ENCODE measurements at regions not wholly inside any gene's neighbourhood (a gene's known extent, or its start where the extent isn't known, plus 50 kb on each side); places are given as distances from the start of the nearest gene placed in this dataset.

DNA sequence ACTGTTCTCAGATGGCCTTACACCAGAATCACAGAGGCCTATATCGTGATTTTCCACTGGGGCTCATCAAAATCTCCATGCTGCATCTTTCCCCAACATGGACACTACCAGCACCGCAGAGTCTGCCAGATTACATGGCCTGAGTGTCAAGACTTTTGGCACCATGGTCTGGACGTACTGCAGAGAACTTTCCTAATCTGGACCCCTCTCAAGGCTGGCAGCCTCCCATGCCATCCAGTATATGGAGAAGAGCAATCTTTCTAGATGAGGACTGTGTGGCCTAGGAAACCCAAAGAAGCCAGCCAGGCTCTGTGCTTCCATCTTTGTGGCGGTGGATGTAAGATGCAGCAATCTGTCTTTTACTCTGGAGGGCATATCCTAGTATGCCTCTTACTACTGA lies 139.2 kb downstream of the ADAMTS15 start:
- DNase-seq = no peak

DNA sequence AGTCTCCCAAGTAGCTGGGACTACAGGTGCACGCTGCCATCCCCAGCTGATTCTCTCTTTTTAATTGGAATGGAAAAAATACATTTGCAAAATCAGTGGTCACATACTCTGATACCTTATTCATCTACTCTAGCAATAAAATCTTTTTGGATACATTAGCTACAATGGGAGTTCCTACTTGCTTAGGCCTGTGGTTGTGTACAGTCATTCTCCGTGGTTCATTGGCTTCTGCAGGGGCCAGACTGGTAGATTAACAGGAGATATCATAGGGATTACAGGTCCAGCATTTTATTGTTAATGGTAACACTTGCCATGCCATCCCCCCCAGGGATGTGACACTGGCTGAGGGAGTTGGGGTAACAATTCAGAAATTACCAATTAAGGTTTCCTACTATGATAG lies 140.0 kb downstream of the ADAMTS15 start:
- no peak for DNase-seq

DNA sequence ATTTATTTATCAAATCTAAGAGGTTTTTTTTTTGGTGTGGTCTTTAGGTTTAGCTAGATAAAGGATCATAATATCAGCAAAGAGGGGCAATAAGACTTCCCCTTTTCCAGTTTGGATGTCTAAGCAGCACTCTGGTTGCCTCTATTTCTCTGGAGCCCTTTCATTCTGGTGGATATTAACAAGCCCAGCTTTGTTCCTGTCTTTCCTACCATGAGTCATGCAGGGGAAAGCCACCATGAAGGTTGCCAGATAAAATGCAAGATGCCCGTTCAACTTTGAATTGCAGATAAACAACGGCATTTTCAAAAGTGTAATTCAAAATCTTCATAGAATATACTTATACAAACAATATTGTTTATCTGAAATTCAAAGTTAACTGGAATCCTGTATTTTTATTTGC lies 143.6 kb downstream of the ADAMTS15 start:
- DNase-seq = no peak

DNA sequence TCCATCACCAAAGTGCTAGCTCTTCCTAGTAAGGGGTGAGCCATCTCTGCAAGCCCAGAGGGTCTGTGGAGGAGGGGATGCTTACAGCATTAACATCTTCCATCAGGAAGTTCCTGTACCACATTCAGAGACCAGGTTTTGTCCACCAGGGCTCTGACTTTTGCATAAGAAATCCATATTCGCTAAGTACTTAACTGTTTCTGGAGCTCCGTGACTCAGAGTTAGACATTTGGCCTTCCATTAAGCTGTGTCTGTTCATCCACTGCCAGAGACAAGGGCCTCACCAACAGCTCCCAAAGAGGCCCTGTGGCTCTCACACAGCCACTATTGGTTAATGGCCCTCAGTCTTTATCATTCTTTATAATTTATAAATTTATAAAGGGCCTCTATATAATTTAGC lies 144.6 kb downstream of the ADAMTS15 start:
- DNase-seq = no peak

DNA sequence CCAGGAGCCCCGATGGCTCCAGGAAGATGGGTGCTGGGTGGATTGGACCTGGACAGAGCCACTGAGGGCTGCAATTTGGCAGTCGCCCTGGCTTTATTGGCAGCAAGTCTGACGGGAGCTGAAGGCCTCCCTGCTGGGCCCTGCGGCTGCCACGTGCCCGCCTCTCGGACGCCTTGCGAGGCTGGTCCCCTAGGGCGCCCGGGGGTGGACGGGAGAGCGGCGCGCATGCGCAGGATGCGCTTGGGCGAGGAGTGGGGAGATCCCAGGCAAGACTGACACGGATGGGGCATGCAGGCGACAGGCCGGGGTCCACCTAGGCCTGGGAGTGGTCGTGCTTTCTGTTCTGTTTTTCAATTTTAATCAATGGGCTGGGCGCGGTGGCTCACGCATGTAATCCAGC lies 150.0 kb downstream of the ADAMTS15 start:
- DNase-seq = no peak

DNA sequence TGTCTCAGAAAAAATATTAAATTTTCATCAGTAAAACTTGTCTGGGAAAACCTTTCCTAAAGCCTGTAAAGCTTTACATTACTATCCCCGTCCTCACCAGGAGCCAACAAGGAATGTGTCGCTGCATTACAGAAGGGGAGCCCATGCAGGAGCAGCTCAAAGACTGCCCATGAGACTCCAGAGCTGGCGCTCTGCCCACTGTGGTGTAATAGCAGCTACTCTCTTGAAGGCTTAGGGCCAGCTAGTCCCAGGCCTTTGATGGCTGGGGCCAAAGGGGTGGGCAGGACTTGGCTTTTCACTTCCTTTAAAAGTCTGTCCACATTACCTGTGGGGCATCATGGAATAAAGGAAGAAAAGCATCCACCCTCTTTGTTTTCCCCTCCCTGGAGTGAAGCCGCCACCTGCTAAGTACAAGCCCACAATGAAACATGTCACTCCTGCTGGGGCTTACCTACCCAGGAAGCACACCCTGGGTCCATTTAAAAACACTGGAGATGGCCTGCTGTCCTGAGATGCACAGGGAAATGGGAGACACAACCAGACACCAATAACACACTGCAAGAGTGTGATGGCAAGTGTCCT lies 150.7 kb downstream of the ADAMTS15 start:
- DNase-seq = no peak

DNA sequence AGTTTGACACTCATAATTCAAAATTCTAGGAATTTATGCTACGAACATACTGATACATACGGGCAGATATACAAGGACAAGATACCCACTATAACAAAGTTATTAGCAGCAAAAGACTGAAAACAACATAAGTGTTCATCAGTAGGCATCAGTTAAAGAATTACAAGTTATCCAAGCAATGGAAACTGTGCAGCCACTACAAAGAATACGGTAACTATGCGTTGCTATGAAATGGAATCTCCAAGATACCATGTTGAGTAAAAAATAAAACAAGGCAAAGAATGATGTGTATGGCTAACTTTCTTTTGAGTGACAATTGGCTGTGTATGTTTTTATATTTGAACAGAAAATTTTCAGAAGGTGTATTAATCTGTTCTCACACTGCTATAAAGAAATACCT lies 151.7 kb downstream of the ADAMTS15 start:
- DNase-seq = no peak

DNA sequence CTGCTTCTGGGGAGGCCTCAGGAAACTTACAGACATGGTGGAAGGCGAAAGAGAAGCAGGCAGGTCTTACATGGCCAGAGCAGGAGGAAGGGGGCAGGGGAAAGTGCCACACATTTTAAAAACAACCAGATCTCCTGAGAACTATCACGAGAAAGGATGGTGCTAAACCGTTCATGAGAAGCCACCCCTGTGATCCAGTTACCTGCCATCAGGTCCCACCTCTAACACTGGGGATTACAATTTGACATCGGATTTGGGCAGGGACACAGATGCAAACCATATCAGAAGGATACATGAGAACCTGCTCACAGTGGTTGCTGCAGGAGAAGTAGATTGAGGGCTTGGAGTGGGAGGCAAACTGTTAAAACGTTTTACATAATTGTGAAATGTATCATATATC lies 152.2 kb downstream of the ADAMTS15 start:
- DNase-seq = no peak

DNA sequence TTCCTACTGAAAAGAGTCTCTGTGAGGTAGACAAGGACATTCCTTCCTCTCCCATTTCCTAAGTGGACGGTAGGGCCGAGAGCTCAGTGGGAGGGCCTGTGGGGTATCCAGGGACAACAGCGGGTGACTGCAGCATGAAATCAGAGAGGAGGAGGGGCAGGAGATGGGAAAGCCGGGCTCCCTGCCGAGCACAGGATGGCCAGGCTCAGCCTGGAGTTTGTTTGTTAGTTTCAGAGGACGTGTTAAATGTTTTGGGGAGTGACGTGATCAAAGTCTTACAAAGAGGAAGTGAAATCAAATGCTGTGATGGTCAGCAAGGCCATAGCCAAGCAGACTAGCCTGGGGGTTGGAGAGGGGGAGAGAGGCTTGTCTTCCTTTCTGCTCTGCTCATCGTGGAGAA lies 152.7 kb downstream of the ADAMTS15 start:
- DNase-seq = no peak

DNA sequence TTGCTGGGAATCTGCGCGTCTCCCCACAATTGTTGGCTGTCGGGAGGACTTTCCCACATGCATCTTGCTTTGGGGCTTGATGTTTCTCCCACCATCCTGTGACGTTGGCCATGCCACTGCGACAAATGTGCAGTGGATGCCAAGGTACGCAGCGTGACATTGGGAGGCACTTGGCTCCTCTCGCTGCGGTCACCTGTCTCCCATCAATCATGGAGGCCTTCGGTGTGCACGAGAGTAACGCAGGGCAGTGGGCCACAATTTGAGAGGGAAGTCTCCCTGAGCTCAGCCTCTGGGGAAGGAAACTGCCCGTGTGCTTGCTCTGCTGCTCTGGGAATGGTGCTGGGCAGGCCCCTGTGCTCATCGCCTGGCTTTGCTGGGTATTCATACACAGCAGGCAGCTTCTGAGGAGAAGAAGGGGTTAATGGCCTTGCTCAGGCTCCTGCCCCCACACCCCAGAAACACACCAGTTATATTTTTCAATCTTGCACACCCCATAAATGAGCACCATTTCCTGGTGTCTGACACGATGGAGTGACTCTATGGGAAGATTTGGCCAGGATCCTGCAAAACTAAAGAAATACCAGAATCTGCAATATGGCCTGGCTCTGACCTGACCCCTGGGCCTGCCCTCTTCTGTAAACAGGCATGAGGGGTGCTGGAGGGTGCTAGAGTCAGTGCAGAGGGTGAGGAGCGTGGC lies 153.5 kb downstream of the ADAMTS15 start:
- DNase-seq = no peak

DNA sequence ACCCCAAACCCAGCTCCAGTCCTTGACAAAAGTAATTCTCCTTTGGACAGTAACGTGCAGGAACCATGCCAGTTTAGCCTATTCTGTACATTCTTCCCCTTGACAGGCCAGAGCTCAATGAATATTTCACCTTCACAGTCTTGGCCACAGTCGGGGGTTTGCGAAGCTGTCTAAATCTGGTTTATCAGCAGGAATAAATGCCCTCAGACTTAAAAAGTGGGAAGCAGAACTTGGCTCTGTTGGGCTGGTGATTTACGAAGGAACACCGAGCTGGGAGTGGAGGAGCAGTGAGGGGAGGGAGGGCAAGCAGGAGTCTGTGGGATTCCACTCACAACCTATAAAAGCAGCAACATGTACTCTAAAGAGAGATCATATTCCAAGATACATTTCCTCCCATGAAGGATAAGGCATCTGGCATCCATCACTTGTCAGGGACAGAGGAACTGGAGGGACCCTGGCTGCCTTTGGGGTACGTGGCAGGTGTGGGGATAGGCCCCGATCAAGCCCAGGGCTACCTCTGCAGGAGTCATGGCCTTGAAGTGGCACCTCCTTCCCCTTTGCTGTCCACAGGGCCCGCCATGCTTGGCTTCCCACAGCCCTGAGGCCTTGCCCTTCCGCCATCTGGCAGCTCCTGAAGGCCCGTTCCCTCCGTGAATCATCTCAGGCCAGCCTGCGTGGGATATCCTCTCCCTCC lies 154.3 kb downstream of the ADAMTS15 start:
- no peak for DNase-seq

DNA sequence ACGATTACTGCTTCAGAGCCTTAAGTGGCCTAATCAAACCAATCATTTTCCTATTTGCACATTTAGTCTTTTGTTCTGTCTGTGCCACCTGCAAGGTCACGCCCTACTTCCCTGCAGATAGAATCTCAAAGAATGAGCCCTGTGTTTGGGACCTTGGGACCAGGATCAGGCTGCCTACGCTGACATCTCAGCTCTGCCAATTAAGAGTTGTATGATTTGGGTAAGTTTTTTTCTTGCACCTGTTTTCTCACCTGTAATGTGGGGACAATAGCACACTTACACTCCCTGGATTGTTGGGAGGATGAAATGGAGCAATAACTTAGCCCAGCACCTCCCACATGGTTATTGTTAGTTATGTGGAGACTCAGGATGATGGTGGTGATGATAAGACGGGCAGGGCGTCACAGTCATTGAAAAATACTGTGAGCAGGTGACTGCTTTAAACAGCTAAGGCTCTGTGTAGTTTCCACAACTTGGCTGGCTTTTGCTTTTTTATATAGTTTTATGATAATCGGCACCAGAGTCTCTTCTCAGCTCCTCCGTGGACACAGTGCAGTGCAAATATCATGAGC lies 155.0 kb downstream of the ADAMTS15 start:
- peak; percentile 75 for DNase-seq

DNA sequence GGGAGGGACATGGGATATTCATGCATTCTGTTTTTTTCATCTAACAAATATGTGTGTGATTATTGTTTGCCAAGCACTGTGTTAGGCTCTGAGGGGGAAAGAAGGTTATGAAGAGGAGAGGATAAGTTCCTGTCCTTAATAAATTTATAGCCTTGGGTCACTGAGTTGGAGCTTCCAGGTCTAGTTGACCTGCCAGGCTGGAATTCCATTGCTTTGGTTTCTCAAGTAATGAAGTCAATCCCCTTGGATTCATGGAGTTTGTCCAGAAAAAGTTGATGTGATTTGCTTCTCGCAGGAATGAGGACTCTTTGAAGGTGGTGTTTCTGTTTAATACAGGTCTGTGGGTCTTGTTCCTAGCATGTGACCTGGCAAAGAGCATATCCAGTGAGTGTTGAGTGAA lies 156.2 kb downstream of the ADAMTS15 start:
- no peak for DNase-seq

DNA sequence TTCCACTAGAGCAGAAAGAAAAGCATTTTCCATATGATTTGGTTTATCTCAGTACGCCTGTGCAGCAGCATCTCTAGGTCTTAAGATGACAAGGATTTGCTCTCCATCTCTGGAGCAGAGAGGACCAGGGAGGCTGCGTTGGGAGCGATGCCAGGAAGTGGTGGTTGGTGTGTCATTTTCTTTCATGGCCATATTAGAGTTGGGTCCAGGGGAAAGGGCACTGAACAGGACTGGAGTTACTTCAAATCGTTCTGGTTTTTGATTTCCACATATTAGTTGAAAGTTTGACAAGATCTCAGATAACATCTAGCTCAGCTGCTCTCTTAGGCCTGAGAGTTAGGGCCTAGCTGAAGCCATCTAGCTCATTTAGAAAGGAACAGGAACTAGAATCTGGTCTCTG lies 157.7 kb downstream of the ADAMTS15 start:
- DNase-seq = no peak

DNA sequence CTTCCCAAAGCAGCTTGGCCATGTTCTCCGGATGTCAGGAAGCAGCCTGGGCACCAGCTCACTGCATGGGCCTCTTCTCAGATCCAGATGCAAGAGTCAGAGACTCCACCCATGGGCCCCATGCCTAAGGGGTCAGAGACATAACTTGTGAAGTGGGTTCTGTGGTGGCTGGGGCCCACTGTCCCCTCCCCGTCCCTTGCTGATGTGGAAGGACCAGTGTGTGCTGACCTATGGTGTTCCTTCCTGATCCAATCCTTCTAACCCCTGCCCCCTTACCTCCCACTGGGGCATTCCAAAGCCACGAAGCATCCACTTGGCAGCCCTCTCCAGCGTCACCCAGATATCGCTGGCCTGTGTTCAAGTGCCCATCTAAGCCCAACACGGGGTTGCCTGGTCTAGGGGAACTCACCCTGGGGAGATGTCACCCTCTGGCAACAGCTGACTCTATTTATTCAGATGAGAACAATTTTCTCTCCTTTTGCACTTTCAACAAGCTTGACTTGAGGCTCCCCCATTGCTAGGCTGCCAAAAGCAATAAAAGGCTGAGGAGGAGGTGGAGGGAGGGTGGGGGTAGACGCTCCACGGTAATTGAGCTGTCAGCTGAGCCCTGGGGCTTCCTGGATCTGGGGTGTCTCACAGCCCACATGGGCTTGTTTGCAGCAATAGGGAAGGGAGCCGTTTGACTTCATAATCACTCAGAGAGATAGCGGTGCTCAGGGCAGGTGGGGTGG lies 158.5 kb downstream of the ADAMTS15 start:
- no peak for DNase-seq

DNA sequence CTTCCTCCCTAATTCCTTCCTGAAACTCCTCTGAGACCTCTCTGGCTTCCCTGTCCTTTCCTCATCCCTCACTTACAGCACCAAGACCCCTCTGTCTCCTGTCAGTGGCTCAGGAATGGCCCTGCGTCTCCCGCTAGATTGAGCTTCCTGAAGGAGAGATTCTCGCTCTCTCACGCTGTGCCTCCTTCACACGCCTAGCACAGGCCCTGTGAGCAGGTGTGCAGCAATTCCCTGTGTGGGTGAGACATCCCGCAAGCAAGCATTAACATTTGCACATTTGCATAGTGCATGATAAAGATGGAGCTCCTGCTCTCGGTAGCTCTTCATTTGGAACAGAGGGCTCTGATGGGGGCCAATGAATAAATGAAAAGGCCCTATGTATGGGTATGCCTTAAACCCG lies 159.8 kb downstream of the ADAMTS15 start:
- DNase-seq = no peak

DNA sequence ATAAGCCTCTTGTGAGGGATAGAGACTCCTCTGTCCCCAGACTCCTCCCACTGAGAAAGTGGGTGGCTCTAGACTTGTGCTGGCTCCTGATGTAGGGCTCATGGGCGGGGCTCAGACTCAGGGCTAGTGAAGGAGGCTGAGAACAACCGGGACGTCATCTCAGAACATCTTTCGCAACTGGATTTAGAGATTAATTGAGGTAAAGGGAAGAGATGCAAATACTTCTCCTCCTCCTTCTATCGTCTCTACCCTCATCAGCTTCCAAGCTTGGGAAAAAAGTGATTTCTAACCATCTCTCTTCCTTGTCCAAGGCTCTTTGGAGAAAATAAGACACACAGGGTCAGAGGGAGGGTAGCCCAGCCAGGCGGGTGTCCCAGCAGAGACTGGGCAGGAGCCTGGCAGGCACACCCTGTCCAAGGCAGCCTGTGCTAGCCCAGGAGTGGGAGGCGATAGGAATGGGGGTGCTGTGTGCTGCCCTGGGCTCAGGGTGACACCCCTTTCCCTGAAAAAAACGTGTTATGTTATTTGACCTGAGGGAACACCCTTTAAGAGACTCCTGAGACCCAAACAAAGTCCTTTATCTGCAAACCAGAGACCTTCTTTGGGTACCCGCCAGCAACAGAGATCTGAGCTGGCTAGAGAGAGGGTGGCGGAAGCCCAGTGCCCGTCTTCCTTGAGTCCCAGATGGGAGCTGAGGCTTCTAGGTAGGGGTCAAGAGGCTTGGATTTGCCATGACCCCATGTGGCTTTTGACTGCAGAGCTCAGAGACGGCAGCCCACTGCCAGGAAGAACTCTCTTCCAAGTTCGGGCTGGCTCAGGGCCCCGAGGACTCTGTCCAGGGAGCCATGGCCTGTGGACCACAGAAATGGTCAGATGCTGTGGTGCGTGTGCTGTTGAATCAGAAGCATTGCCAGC lies 160.9 kb downstream of the ADAMTS15 start:
- DNase-seq = no peak

DNA sequence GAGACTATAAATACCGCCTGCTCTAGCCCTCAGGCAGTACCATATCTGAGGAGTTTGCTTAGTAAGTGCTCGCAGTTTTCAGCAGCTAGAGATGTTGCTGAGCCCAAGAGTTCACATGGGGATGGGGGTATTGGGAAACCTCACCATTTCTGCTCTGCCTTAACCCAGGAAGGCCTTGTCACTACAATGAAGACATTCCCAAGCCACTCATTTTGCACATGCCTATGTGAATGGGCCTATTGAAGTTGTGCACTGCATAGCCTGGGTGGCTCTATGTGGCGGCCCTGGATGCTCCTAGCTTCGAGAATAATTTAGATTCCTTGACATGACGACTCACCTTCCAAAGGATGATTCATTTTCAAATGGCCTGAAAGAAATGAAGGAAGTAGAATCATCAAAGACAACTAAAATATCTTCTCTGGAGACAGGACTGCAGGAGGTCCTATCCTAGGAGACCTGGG lies 163.4 kb downstream of the ADAMTS15 start:
- DNase-seq = no peak

DNA sequence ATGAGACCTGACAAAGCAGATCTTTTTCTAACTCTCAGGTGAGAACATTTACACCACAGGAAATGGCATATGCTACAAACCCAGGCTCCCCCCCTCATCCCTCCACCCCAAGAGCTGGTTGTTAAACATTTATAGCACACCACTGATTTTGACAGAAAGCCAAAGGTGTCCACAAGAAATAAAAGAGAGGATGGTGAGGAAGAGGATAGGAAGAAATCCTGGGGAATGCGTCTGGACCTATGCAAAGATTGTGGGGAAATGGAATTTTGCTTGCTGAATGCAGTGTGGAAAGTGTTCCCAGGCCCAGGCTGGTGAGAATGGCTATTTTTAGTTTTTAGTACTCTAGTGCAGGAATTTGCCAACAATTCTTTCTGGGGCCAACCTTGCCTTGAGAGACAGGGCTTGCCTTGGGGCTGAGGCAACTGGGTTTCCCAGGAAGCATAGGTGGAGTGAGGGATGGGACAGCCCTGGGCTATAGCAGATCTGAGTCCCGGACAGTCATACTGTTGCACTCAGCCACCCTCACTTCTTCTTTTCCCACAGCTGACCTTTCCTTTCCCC lies 163.9 kb downstream of the ADAMTS15 start:
- no peak for DNase-seq

DNA sequence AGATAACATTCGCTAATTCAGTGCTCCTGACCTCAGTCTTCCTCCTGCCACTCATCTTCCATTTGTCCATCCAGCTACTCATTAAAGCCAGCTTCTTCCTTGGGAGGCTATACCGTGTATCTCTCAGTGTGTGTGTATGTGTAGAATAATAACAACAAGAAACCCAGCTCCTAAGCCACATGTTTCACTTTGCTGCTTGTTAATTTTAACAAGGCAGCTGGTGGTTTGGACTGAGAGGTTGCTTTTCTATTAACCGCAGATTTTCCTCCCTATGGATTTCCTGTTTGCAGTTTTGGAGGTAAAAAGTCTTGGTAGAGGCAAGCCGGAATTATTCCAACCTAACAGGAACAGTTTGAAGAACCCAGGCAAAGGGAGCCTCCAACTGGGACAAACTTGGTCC lies 165.0 kb downstream of the ADAMTS15 start:
- no peak for DNase-seq

DNA sequence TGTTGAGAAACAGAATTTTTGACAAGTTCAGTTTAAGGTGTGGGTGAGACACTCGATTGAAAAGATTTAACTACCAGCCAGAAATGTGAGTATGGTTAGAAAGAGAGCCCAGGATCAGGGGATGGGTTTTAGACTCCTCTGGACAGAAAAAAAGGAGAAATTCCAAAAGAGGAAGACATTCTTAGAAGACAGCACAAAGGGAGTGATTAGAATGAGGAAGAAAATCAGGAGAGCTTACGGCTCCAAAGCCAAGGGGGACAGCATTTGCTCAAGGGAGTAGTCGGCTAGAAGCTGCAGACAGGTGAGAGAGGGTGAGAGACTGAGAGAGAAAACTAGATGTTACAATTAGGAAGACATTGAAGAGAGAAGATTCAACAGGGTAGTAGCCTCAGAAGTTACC lies 166.1 kb downstream of the ADAMTS15 start:
- DNase-seq = no peak

DNA sequence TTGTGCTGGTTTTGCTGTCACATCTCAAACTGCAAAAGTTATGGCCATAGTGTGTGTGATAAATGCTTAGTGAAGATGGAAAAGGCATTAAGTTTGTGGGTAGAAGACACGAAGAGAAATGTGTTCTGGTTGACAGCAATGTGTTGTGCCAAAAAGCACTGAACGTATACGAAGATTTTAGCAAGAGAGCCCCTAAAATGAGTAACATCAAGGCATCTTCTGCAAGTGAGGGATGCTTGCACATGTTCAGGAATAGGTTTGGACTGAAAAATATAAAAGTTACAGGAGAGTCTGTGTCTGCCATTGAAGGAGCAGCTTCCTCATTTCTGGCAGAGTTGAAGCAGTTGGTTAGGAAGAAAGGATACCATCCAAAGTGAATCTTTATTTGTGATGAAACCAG lies 167.1 kb downstream of the ADAMTS15 start:
- DNase-seq = no peak

Data from NCI-H748 treated with DMSO at 0.1 percent for 48 hours (cell line).